ENCODE measurements at regions not wholly inside any gene's neighbourhood (a gene's known extent, or its start where the extent isn't known, plus 50 kb on each side); places are given as distances from the start of the nearest gene placed in this dataset.

DNA sequence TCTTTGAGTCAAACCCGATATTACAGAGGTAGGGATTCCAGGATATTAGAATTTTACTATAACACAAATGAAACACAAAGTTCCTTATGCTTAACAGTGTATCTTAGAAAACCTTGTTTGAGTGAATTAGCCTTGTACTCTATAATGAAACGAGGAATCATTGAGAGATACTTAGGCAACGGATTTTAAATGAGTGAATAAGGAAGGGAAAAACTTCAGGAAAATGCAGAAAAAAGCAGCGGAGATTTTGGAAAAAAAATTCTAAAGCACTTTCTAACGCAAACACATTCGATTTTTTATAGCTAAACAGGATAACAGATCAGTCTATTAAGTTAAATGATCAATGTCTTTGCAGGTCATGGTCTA lies 137.3 kb downstream of the HFE start:
- H3K27me3 Mint-ChIP-seq = no peaks in the 10 kb centered on the region
- POLR2A ChIA-PET = interaction anchor here (0.7 to 3.6 kb wide), 8 partner anchors 8 to 181 kb away, joined by 3 to 41 read pairs (median 8); a partner anchor contains a TSS
- DNase-seq = no peak
- ATAC-seq = no peak
- H3K9me3 Mint-ChIP-seq (ENCODE audit: low read depth) = no peaks in the 10 kb centered on the region
- no peak overlapping the region for H3K27ac Mint-ChIP-seq
- CTCF ChIA-PET = interaction anchor here (1.1 kb wide), 1 partner anchor 9 kb away, joined by 3 read pairs; no protein-coding TSS in a partner anchor
- no peak overlapping the region for H3K4me3 Mint-ChIP-seq
- intact Hi-C loops (cut with DNase I, micrococcal nuclease) = loop anchor here (1.0 to 2.0 kb wide), 2 partner anchors 9 to 60 kb away; a partner anchor contains a TSS
- no peaks in the 10 kb centered on the region for H3K36me3 Mint-ChIP-seq (ENCODE audit: low read depth)
- H3K4me1 Mint-ChIP-seq = peaks cover 11% of the 10 kb centered on the region

DNA sequence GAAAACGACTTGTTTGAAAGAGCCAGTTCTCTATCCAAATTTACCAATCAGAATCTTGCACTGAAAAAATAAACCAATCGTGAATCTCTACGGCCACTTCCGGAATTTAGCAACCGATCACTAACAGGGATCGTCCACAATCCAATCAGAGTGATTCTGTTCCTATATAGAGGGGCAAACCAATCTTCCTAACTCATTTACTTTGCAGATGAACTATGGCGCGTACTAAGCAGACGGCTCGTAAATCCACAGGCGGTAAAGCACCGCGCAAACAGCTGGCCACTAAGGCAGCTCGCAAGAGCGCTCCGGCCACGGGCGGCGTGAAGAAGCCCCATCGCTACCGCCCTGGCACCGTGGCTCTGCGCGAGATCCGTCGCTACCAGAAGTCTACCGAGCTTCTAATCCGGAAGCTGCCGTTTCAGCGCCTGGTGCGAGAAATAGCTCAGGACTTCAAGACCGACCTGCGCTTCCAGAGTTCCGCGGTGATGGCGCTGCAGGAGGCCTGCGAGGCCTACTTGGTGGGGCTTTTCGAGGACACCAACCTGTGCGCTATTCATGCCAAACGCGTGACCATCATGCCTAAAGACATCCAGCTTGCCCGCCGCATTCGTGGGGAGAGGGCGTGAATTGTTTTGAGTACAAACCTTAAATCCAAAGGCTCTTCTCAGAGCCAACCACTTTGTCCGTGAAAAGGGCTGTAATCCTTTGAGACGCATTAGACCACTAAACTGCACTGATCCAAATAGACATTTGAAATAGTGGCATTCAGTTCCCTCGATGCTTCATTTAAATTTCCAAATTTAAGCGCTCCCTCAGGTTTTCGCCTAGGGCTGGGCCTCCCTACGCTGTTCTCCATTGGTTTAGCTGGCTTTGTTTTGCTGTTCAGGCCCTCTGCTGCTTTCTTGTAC lies 138.0 kb downstream of the HFE start:
- ChIA-PET CTCF (no interaction called here), POLR2A (interaction anchor here (0.7 to 3.6 kb wide), 7 partner anchors 8 to 84 kb away, joined by 3 to 41 read pairs (median 11); a partner anchor contains a TSS)
- Mint-ChIP-seq H3K27ac (no peak overlapping the region), H3K4me3 (no peak overlapping the region), H3K36me3 (ENCODE audit: low read depth) (no peaks in the 10 kb centered on the region), H3K4me1 (peaks cover 11% of the 10 kb centered on the region), H3K27me3 (no peaks in the 10 kb centered on the region), H3K9me3 (ENCODE audit: low read depth) (no peaks in the 10 kb centered on the region)
- DNase-seq (no peak), ATAC-seq (no peak)
- intact Hi-C loops (cut with DNase I, micrococcal nuclease) = loop anchor here (1.0 to 2.0 kb wide), 2 partner anchors 8 to 60 kb away; a partner anchor contains a TSS

DNA sequence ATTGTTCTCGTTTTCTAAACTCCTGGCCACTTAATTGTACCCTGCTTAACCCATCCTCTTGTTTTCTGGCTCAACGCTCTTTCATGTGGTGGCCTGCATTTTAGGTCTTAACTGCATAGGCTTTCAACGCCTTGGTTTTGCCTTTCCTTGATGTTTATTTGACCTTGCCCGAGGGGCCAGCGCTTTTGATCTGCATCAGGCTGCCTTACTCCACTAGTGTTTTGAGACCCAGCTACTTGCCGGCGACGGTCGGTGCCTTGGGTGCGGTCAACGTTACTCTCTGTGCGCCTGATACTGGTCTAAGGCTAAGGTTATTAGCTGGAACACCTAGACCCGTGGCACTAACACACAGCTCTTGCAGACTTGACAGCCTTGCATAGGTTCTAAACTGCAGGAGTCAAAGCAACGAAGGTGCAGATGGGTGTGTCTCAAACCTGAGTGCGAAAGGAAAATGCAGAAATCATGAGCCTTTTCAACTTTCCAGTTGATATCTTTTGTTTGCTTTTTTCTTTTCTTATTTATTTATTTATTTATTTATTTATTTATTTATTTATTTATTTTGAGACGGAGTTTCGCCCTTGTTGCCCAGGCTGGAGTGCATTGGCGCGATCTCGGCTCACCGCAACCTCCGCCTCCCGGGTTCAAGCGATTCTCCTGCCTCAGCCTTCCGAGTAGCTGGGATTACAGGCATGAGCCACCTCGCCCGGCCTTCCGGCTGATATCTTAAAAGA lies 138.8 kb downstream of the HFE start:
- CTCF ChIA-PET = no interaction called here
- H3K27me3 Mint-ChIP-seq = no peaks in the 10 kb centered on the region
- no peak overlapping the region for H3K4me3 Mint-ChIP-seq
- H3K36me3 Mint-ChIP-seq (ENCODE audit: low read depth) = no peaks in the 10 kb centered on the region
- DNase-seq = no peak
- H3K27ac Mint-ChIP-seq = no peak overlapping the region
- peaks cover 11% of the 10 kb centered on the region for H3K4me1 Mint-ChIP-seq
- ATAC-seq = no peak
- H3K9me3 Mint-ChIP-seq (ENCODE audit: low read depth) = no peaks in the 10 kb centered on the region
- intact Hi-C loops (cut with DNase I, micrococcal nuclease) = loop anchor here in 1 of 2 experiments (2.0 kb wide), 1 partner anchor 59 kb away; a partner anchor contains a TSS
- POLR2A ChIA-PET = interaction anchor here (0.6 to 3.6 kb wide), 8 partner anchors 8 to 100 kb away, joined by 3 to 41 read pairs (median 10); a partner anchor contains a TSS

DNA sequence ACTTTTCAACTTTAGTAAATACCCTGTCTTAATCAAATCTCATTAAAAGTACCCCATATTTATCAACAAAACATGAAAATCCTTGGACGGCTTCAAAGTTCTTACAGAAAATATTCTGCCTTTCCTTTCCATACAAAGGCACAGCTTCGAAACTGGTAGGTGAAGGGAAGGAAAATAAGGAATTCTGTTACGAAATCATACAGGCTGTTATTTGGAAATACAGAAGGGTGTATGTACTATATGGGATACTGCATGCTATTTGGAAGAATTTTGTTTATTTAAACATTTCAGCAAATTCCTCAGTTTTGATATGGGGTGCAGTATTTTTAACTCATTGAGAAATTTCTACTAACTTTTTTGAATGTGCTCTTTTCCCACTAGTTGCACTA lies 138.4 kb upstream of the BTN3A2 start:
- no peak for DNase-seq
- no peak for ATAC-seq
- Mint-ChIP-seq H3K9me3 (ENCODE audit: low read depth) (no peaks in the 10 kb centered on the region), H3K4me3 (no peak overlapping the region), H3K4me1 (peaks cover 11% of the 10 kb centered on the region), H3K27me3 (no peaks in the 10 kb centered on the region), H3K27ac (no peak overlapping the region), H3K36me3 (ENCODE audit: low read depth) (no peaks in the 10 kb centered on the region)
- intact Hi-C loops (cut with DNase I, micrococcal nuclease) = no loop called here
- ChIA-PET POLR2A (interaction anchor here (0.6 to 1.9 kb wide), 3 partner anchors 10 to 100 kb away, joined by 4 to 11 read pairs (median 4); a partner anchor contains a TSS), CTCF (interaction anchor here (1.5 kb wide), 1 partner anchor 24 kb away, joined by 3 read pairs; a partner anchor contains a TSS)

DNA sequence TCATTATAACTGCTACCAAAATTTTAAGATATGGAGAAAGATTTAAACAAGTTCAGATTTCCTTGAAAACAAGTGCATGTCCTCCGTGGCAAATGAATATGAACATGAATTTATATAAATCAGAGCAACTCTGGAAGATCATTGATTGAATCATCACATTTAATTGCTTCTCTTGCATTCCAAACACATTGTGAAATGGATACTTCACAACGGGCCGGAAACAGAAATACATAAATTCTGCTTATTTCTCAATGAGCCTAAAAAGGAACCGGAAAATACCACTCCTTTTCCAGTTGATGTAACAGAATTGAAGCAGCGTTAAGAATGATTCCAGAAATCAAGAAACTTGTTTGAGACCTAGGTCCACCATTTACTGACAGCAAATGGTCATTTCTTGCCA lies 134.6 kb upstream of the BTN3A2 start:
- no peak for DNase-seq
- H3K36me3 Mint-ChIP-seq (ENCODE audit: low read depth) = peaks cover 16% of the 10 kb centered on the region
- H3K4me3 Mint-ChIP-seq = no peak overlapping the region
- peaks cover 2% of the 10 kb centered on the region for H3K27me3 Mint-ChIP-seq
- peaks cover 31% of the 10 kb centered on the region for H3K4me1 Mint-ChIP-seq
- ChIA-PET CTCF (interaction anchor here (1.6 kb wide), 1 partner anchor 14 kb away, joined by 4 read pairs; a partner anchor contains a TSS), POLR2A (no interaction called here)
- no peak for ATAC-seq
- no peaks in the 10 kb centered on the region for H3K9me3 Mint-ChIP-seq (ENCODE audit: low read depth)
- intact Hi-C loops (cut with DNase I, micrococcal nuclease) = no loop called here
- H3K27ac Mint-ChIP-seq = no peak overlapping the region

DNA sequence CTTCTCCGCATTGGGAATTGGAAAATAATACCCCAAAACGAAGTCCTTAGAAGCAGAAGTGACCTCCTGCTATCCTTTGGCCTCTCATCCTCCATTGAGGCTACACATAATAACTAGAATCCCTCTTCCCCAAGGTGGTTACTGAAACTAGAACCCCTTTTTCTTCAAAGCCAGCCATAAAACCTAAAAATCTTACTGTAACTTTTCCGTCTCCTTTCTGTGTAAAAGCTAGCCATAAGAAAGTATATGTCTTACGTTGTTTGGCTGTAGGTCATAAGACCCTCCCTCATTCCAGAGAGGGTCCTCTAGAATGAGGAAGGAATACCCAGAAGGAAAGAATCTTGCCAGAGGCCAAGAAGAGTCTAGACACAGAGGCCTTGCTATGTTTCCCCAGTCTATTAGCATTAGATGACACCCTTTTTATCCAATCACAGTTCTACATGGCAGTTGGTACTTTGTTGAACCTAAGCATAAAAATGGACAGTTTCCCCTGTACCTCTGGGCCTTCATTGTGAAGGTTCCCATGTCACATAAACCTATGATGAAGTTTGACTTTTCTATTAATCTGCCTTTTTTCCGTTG lies 133.9 kb upstream of the BTN3A2 start:
- ChIA-PET CTCF (interaction anchor here (0.7 to 1.6 kb wide), 2 partner anchors 14 to 74 kb away, joined by 3 to 4 read pairs; a partner anchor contains a TSS), POLR2A (interaction anchor here (0.7 kb wide), 1 partner anchor 32 kb away, joined by 5 read pairs; a partner anchor contains a TSS)
- Mint-ChIP-seq H3K27ac (no peak overlapping the region), H3K4me1 (peaks cover 35% of the 10 kb centered on the region), H3K9me3 (ENCODE audit: low read depth) (no peaks in the 10 kb centered on the region), H3K27me3 (peaks cover 2% of the 10 kb centered on the region), H3K4me3 (no peak overlapping the region), H3K36me3 (ENCODE audit: low read depth) (peaks cover 16% of the 10 kb centered on the region)
- DNase-seq = no peak
- no peak for ATAC-seq
- intact Hi-C loops (cut with DNase I, micrococcal nuclease) = no loop called here

DNA sequence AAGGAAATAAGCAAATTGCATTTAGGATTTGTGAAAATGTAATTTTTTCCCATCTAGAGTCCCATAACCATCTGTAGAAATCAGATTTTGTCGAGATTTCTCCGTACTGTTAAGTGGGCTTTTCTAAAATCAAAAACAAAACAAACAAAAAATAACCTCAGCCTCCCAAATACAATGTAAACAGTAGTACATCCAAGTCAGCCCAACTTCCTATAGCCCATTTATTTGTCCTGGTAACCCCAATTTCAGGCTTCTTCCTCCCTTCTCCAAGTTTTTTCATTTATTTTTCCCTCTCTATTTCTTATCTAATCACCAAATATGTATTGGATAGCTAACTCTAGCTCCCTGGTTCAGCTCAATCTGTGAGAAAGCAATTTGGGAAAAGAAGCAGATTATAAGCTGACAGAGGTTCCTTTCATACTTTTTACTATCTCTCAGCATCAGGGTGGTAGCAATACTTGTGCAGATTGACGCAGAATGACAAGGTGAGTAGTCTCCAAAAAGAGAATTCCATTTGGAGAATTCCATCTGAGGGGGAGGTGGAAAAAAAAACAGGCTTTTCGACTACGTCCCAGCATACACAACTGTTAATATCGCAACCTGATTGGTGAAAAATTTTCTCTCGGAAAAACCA lies 132.6 kb upstream of the BTN3A2 start:
- Mint-ChIP-seq H3K9me3 (ENCODE audit: low read depth) (no peaks in the 10 kb centered on the region), H3K27ac (peak overlapping the region; percentile 100), H3K36me3 (ENCODE audit: low read depth) (peaks cover 16% of the 10 kb centered on the region), H3K27me3 (peaks cover 2% of the 10 kb centered on the region), H3K4me1 (peaks cover 35% of the 10 kb centered on the region), H3K4me3 (peak overlapping the region; percentile 77)
- ChIA-PET CTCF (interaction anchor here (1.0 to 2.5 kb wide), 6 partner anchors 9 to 59 kb away, joined by 3 to 16 read pairs (median 3); a partner anchor contains a TSS), POLR2A (interaction anchor here (0.6 to 6.9 kb wide), 11 partner anchors 9 to 109 kb away, joined by 4 to 190 read pairs (median 33); a partner anchor contains a TSS)
- ATAC-seq (no peak), DNase-seq (no peak)
- intact Hi-C loops (cut with DNase I, micrococcal nuclease) = no loop called here

DNA sequence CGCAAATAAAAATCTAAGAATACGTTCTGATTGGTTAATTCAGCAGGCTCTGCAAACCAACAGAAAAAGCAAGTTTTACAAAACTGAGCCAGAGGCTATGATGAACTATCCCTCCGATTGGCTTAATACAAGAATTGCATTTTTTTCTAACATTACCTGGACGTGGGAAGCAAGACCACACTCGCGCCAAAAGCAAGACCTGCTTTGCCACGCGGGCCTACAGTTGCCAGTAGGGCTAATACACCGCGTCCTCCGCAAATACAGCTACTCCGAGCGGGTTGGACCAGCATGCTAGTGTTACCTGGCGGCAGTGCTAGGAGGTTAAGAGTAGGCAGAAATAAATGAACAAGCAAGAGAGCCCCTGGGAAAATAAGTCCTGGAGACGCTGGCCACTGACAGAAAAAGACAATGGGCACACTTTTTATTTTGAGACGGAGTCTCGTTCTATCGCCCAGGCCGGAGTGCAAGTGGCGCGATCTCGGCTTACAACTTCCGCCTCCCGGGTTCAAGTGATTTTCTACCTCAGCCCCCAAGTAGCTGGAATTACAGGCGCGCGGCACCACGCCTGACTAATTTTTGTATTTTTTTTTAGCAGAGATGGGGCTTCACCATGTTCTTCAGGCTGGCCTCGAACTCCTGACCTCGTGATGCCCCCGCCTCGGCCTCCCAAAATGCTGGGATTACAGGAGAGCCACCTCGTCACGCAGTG lies 131.9 kb upstream of the BTN3A2 start:
- H3K27ac Mint-ChIP-seq = peak overlapping the region; percentile 100
- ATAC-seq (peak; percentile 16), DNase-seq (peak; percentile 69)
- peaks cover 35% of the 10 kb centered on the region for H3K4me1 Mint-ChIP-seq
- CTCF ChIA-PET = interaction anchor here (1.0 to 5.6 kb wide), 8 partner anchors 9 to 60 kb away, joined by 3 to 34 read pairs (median 4); a partner anchor contains a TSS
- POLR2A ChIA-PET = interaction anchor here (0.6 to 6.9 kb wide), 25 partner anchors 9 to 1660 kb away, joined by 3 to 190 read pairs (median 9); partner anchors contain the start of gene HMGN4
- H3K9me3 Mint-ChIP-seq (ENCODE audit: low read depth) = no peaks in the 10 kb centered on the region
- H3K27me3 Mint-ChIP-seq = peaks cover 2% of the 10 kb centered on the region
- peaks cover 16% of the 10 kb centered on the region for H3K36me3 Mint-ChIP-seq (ENCODE audit: low read depth)
- intact Hi-C loops (cut with DNase I, micrococcal nuclease) = loop anchor here (1.0 kb wide), 2 partner anchors 9 to 58 kb away; no protein-coding TSS in a partner anchor
- peak overlapping the region; percentile 77 for H3K4me3 Mint-ChIP-seq

DNA sequence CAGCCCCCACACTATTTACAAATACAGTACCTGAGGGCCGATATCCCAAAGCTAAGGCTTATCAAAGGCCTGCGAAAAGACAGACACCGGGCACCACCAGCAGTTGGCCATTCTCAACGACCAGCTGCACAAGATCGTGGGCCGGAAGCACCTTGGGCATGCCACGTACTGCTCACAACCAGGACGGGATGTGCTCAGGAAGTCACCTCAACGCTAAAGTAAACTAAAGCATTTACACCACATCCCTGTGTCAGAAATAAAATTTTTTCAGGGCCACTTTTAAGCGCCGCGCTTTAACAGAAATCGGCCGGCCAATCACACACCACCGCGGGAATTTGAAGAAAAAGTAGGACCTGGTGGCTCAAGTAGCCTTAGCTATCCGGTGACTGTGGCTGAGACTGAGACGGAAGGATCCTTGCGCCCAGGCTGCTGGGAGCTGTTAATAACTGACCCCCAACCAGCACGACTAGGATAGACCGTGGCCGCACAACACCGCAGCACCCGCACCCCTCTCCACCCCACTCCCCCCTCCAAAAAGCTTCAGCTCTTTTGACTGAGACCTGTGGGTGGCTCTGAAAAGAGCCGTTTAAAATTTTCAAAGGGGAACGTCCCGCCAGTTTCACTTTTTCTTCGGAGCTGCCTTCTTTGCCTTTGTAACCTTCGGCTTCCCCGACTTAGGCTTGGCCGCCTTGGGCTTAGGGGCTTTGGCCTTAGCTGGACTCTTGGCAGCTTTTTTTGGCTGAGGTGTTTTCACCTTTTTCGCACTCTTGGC lies 131.2 kb upstream of the BTN3A2 start:
- Mint-ChIP-seq H3K36me3 (ENCODE audit: low read depth) (peaks cover 16% of the 10 kb centered on the region), H3K4me1 (peaks cover 34% of the 10 kb centered on the region), H3K4me3 (peak overlapping the region; percentile 77), H3K9me3 (ENCODE audit: low read depth) (no peaks in the 10 kb centered on the region), H3K27ac (peak overlapping the region; percentile 100), H3K27me3 (peaks cover 2% of the 10 kb centered on the region)
- DNase-seq = peak; percentile 82
- ChIA-PET CTCF (interaction anchor here (0.7 to 5.6 kb wide), 9 partner anchors 9 to 208 kb away, joined by 3 to 34 read pairs (median 3); a partner anchor contains a TSS), POLR2A (interaction anchor here (0.6 to 6.9 kb wide), 32 partner anchors 10 to 1659 kb away, joined by 3 to 190 read pairs (median 6); partner anchors contain the start of gene HMGN4)
- peak; percentile 55 for ATAC-seq
- intact Hi-C loops (cut with DNase I, micrococcal nuclease) = loop anchor here (1.0 to 2.0 kb wide), 10 partner anchors 10 to 76 kb away; a partner anchor contains a TSS

Measured in activated CD4-positive, alpha-beta T cell treated with anti-CD3 and anti-CD28 coated beads for 36 hours (primary cell).